Omental fat pad (tissue), 3 donors: ENCODE measurements at regions not wholly inside any gene's neighbourhood (a gene's known extent, or its start where the extent isn't known, plus 50 kb on each side); places are given as distances from the start of the nearest gene placed in this dataset.

Experiments used
- ATAC-seq: fragments of 150-250 bp; one replicate; pipeline ENCODE4 v1.9.1; 2016; ENCODE audit warnings: mild to moderate bottlenecking, moderate library complexity; ENCODE audit not compliant: low FRiP score
- DNase-seq: peaks from one replicate; pipeline ENCODE4 v3.0.0-alpha.2; 2019; ENCODE audit warnings: low spot score
- CTCF ChIP-seq, 3 donors: fragments of 450-650 bp; IDR thresholded peaks; one replicate each; pipeline ENCODE4 v1.5.1; 2016 to 2017; ENCODE audit warnings: antibody characterized with exemption in 3 of 3, mild to moderate bottlenecking in 3 of 3, moderate library complexity in 2 of 3

GRCh38 chr7:26486153-26486552, 194.5 kb downstream of the SNX10 start:
- DNase-seq (no peak), ATAC-seq (no peak)
- TF ChIP-seq CTCF (IDR thresholded peaks at IDR 0.05): no peak

DNA sequence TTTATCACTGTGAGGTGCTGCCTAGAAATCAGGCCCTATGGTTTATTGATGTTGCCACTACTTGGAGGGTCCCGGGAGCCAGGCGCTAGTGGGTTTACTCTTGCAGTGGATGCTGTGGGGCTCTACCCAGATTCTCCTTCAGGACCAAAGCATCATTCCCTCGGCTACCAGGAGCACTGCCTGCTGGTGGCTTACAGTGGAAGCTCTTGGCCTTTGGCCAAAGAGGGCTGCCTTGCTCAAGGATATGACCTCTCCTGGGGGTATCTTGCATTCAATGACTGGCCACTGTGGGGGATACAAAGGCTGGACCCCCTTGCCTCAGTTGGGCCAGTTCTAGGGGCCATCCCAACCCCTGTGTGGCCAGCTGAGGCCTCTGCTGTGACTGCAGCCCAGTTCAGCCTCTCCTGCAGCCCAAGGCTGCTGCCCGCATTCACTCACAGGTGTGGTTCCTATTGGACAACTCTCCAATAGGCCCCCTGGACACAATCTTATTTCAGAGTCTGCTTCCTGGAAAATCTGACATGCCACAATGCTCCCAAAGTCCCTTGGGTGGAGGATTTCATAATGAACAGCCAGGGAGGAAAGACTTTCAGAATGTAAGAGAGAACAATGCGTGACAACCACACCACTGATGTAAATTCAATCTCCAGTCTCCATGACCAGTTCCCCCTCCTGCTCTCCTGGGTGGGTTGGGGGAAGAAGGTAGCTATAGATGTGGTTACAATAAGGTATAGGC, 196.3 kb downstream of the SNX10 start:
- DNase-seq (no peak), ATAC-seq (no peak)
- TF ChIP-seq CTCF (IDR thresholded peaks at IDR 0.05): no peak

DNA sequence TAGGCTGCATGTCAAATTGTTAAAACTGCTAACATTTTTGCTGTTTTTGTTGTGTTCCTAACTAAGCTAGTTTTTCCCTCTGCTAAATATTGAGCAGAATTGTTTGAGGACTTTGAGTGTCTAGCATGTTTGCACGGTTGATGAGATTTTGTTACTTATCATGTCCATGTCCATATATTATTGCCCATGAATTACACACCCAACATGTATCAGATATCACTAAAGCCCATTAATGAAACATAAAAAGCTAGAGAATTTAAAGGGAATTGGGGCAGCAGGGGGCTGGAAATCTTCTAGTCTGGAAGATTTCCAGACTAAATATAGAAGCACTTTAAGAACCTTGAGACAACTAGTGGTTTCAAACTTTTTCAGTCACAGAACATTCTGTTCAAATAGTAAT, 197.7 kb downstream of the SNX10 start:
- ATAC-seq: no peak
- no peak for TF ChIP-seq CTCF (IDR thresholded peaks at IDR 0.05)
- DNase-seq: no peak

- ATAC-seq: no peak
- DNase-seq: no peak
- no peak for TF ChIP-seq CTCF (IDR thresholded peaks at IDR 0.05)
These were observed 198.4 kb downstream of the SNX10 start for GRCh38 chr7:26489906-26490639.

DNA sequence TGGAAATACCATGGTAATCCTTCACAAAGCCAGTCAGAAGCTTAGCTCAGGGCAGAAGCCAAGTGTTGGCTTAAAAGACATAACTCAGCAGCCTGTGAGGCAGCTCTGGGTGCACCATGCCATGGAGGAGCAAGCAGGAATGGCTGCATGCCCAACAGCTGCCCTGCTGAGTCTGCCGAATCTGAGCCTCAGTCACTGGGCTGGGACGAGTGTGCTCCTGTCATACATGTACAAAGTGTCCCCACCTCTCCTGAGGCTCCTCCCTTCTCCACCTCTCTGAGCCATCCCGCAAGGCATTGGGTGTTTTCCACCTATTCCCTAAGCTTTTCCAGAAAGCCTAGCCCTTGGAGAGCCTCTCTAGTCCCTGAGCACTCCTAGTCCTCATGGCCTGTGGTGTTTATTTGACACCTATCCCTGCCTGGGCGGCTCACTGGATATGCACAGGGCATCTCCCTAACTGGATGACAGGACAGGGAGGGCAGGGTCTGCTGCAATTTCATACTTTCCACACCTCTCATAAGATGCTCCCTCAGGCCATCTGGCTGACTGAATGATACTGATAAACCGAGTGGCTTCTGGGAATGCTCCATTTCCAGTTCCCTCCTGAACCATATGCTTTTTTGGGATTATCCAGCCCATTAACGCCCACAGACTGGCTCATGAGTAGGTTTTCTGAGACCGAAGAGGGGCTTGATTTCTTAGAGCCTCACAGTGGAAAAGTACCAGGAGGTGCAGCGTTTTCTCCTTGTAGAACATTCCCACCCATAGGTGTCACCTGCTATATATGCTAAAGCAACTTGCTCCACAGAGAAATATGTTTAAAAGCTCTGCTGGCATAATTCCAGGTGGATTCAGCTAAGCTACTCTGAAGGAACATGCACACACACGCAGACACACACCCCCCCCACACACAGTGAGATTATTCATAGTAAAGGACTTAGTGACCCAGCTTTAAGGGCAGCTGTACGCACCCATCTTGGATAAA, 199.3 kb downstream of the SNX10 start:
- no peak for DNase-seq

DNA sequence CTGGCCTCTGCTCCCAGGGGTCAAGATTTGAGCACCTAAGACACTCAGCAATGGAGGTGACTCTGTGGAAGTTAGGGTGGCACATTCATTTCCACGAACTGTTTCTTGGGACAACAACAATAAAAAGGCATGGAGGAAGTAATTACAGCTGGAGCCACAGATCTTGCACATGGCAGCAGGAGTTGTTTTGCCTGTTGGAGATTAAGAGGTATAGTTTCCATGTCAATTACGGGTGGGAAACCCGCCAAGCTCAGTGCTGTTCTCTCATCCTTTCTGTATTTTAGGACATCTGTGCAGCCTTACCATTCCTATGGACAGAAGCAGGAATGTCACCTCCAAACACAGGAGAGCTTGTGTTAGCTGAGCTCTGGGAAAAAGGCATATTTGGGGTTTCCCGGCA, 201.2 kb downstream of the SNX10 start:
- ATAC-seq (no peak), DNase-seq (no peak)
- TF ChIP-seq CTCF (IDR thresholded peaks at IDR 0.05): no peak

More for the DNA sequence above, 199.3 kb downstream of the SNX10 start:
- ATAC-seq: no peak
- TF ChIP-seq CTCF (IDR thresholded peaks at IDR 0.05): no peak
